ENCODE measurements at regions not wholly inside any gene's neighbourhood (a gene's known extent, or its start where the extent isn't known, plus 50 kb on each side); places are given as distances from the start of the nearest gene placed in this dataset.

DNA sequence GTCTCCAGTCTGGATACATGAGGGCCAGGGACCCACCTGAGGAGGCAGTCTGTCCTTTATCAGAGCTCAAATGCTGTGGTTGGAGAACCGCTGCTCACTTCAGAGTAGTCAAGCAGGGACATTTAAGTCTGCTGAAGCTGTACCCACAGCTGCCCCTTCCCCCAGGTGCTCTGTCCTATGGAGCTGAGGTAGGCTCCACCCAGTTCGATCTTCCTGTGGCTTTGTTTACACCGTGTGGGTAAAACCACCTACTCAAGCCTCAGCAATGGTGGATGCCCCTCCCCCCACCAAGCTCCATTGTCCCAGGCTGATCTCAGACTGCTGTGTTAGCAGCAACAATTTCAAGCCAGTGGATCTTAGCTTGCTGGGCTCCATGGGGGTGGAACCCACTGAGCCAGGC, 731.4 kb upstream of the HS6ST1 start:
- TF ChIP-seq, protein P1, sequence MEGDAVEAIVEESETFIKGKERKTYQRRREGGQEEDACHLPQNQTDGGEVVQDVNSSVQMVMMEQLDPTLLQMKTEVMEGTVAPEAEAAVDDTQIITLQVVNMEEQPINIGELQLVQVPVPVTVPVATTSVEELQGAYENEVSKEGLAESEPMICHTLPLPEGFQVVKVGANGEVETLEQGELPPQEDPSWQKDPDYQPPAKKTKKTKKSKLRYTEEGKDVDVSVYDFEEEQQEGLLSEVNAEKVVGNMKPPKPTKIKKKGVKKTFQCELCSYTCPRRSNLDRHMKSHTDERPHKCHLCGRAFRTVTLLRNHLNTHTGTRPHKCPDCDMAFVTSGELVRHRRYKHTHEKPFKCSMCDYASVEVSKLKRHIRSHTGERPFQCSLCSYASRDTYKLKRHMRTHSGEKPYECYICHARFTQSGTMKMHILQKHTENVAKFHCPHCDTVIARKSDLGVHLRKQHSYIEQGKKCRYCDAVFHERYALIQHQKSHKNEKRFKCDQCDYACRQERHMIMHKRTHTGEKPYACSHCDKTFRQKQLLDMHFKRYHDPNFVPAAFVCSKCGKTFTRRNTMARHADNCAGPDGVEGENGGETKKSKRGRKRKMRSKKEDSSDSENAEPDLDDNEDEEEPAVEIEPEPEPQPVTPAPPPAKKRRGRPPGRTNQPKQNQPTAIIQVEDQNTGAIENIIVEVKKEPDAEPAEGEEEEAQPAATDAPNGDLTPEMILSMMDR (IDR thresholded peaks at IDR 0.05), result no peak
- TF ChIP-seq POLR2A (IDR thresholded peaks at IDR 0.05), result no peak

Measured in prostate gland (tissue), 2 donors.